ENCODE measurements at regions not wholly inside any gene's neighbourhood (a gene's known extent, or its start where the extent isn't known, plus 50 kb on each side); places are given as distances from the start of the nearest gene placed in this dataset.

DNA sequence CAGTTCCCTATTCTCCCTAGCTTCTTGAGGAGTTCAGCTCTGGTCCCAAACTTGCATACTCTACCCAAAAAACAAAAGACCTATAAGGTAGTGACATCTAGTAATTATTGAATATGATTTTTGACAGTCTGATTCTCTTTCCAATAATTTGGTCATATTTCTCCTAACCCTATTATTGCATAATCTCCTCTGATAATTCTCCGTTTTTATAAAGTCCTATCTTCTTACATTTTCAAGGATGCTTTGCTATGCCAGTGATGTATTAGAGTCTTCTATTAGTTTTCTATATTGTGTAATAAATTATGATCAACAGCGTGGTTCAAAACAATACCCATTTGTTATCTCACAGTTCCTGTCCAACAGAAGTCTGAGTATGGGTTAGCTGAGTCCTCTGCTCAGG is 426.3 kb downstream of the BCL11A start:
- in situ Hi-C loops (cut with MboI) = no loop called here
- H3K9ac ChIP-seq = no peak overlapping the region
- no peaks in the 10 kb centered on the region for H3F3A ChIP-seq (ENCODE audit: insufficient read depth)
- H2AFZ ChIP-seq = no peak overlapping the region
- H4K20me1 ChIP-seq (ENCODE audit: insufficient read depth) = no peaks in the 10 kb centered on the region
- H3K36me3 ChIP-seq (ENCODE audit: low read depth) = no peaks in the 10 kb centered on the region
- no peaks in the 10 kb centered on the region for H3K9me2 ChIP-seq (ENCODE audit: insufficient read depth)
- H3K4me1 ChIP-seq (ENCODE audit: insufficient read depth) = no peaks in the 10 kb centered on the region
- TF ChIP-seq EZH2 (IDR thresholded peaks at IDR 0.05; ENCODE audit: insufficient read depth, poor library complexity, severe bottlenecking) (no peak), EZH2phosphoT487 (IDR thresholded peaks at IDR 0.05; ENCODE audit: insufficient read depth, low read depth) (no peak)
- H3K79me2 ChIP-seq (ENCODE audit: insufficient read depth) = no peaks in the 10 kb centered on the region
- no peaks in the 10 kb centered on the region for H3K27me3 ChIP-seq (replicated peaks; ENCODE audit: insufficient read depth)
- H3K27ac ChIP-seq = no peak overlapping the region
- WGBS, 2 experiments (ENCODE audit: low coverage in 1 of 2, low lambda C conversion rate in 2 of 2, missing lambda C conversion rate in 2 of 2) = 22 to 28% methylated on average over 2 of the region's 2 CpGs
- DNase-seq = no peak
- no peak overlapping the region for H3K4me2 ChIP-seq (ENCODE audit: unreplicated experiment)
- H3K4me3 ChIP-seq = no peak overlapping the region
- no peaks in the 10 kb centered on the region for H3K9me3 ChIP-seq (ENCODE audit: low read depth)

DNA sequence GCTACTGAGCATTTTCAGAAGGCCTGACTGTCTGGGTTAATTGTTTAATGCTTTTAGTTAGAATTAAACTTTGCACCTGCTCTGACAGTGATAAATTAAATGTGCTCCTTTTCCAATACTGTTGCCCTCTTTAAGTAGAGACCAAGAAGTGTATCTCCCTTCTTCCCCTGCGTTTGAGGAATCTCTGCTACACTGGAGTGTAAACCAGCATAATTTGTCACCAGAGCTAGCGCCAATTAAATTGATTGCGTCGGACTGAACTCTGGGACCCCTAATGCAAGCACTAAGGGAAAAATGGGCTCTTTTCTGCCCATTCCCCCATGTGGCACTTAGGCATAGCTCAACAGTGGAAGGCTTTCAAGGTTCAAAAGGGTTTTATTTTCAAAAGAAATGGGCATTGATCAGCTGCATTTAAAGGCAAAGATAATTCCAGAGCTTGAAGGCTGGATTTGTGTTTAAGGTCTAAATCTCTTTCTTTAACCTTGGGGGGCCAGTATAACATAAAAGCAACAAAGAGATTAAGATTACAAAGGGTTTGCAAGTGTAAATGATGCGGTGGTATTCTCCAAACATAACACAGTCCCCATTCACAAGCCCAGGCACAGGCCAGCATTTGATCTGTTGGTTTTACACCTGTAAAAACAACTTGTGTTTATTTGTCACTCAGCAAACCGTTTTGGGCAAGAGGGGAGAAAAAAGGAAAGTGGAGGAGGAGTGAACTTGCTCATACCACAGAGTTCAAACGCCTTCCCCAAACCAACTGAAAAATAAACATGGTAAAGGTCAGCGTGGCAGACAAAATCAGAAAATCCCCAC is 427.6 kb downstream of the BCL11A start:
- Histone ChIP-seq H3K9me2 (ENCODE audit: insufficient read depth) (no peaks in the 10 kb centered on the region), H3K4me1 (ENCODE audit: insufficient read depth) (no peaks in the 10 kb centered on the region), H3K4me3 (no peak overlapping the region), H3K27ac (no peak overlapping the region), H3F3A (ENCODE audit: insufficient read depth) (no peaks in the 10 kb centered on the region), H3K79me2 (ENCODE audit: insufficient read depth) (no peaks in the 10 kb centered on the region), H3K9me3 (ENCODE audit: low read depth) (no peaks in the 10 kb centered on the region), H3K9ac (no peak overlapping the region), H3K27me3 (replicated peaks; ENCODE audit: insufficient read depth) (no peaks in the 10 kb centered on the region), H2AFZ (no peak overlapping the region), H4K20me1 (ENCODE audit: insufficient read depth) (no peaks in the 10 kb centered on the region), H3K4me2 (ENCODE audit: unreplicated experiment) (no peak overlapping the region), H3K36me3 (ENCODE audit: low read depth) (no peaks in the 10 kb centered on the region)
- no peak for TF ChIP-seq EZH2 (IDR thresholded peaks at IDR 0.05; ENCODE audit: insufficient read depth, poor library complexity, severe bottlenecking)
- no peak for TF ChIP-seq EZH2phosphoT487 (IDR thresholded peaks at IDR 0.05; ENCODE audit: insufficient read depth, low read depth)
- in situ Hi-C loops (cut with MboI) = no loop called here
- no peak for DNase-seq
- WGBS, 2 experiments (ENCODE audit: low coverage in 1 of 2, low lambda C conversion rate in 2 of 2, missing lambda C conversion rate in 2 of 2) = 40 to 45% methylated on average over 8 of the region's 8 CpGs

DNA sequence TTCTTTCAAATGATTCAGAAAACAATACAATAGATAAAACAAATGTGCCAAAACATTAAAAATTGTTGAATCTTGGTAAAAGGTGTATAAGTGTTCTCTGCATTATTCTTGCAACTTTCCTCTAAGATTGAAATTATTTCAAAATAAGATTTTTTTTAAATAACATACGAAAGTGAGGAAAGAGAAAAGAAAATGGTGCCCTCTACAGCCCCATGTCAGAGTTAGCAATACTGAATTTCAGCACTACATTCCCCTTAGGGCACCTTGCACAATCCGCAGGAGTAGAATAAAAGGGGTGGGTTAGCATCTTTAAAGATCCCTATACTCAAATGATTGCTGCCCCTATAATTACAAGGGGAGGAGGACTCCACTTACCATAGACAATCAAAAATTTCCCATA is 433.7 kb downstream of the BCL11A start:
- Histone ChIP-seq H3K4me1 (ENCODE audit: insufficient read depth) (no peaks in the 10 kb centered on the region), H3K9me3 (ENCODE audit: low read depth) (no peaks in the 10 kb centered on the region), H3K27ac (no peak overlapping the region), H3F3A (ENCODE audit: insufficient read depth) (no peaks in the 10 kb centered on the region), H3K27me3 (replicated peaks; ENCODE audit: insufficient read depth) (no peaks in the 10 kb centered on the region), H3K79me2 (ENCODE audit: insufficient read depth) (no peaks in the 10 kb centered on the region), H3K4me2 (ENCODE audit: unreplicated experiment) (no peak overlapping the region), H4K20me1 (ENCODE audit: insufficient read depth) (no peaks in the 10 kb centered on the region), H3K4me3 (no peak overlapping the region), H3K36me3 (ENCODE audit: low read depth) (no peaks in the 10 kb centered on the region), H3K9ac (no peak overlapping the region), H3K9me2 (ENCODE audit: insufficient read depth) (no peaks in the 10 kb centered on the region), H2AFZ (no peak overlapping the region)
- in situ Hi-C loops (cut with MboI) = no loop called here
- TF ChIP-seq EZH2 (IDR thresholded peaks at IDR 0.05; ENCODE audit: insufficient read depth, poor library complexity, severe bottlenecking) (no peak), EZH2phosphoT487 (IDR thresholded peaks at IDR 0.05; ENCODE audit: insufficient read depth, low read depth) (no peak)
- peak; percentile 2 for DNase-seq
- WGBS, 2 experiments (ENCODE audit: low coverage in 1 of 2, low lambda C conversion rate in 2 of 2, missing lambda C conversion rate in 2 of 2) = 39 to 45% methylated on average over 2 of the region's 2 CpGs

DNA sequence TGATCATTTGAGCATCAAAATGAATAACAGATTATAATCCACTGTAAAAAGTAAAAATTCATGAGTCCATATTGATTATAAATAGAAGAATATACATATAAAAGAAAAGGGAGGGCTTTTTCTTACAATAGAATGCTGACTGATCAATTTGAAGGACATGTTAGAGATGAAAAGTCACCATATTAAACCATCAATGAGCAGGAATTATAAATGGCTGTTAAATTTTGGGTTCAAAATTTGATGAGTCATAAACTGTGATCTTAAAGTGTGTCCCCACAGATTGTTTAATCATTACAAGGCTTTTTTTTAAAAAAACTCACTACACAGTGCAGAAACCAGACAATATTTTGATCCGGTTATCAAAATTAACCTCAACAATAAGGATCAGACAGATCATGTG is 434.5 kb downstream of the BCL11A start:
- Histone ChIP-seq H3K9ac (no peak overlapping the region), H3K4me2 (ENCODE audit: unreplicated experiment) (no peak overlapping the region), H3K9me2 (ENCODE audit: insufficient read depth) (no peaks in the 10 kb centered on the region), H4K20me1 (ENCODE audit: insufficient read depth) (no peaks in the 10 kb centered on the region), H3K79me2 (ENCODE audit: insufficient read depth) (no peaks in the 10 kb centered on the region), H3K36me3 (ENCODE audit: low read depth) (no peaks in the 10 kb centered on the region), H3K4me3 (no peak overlapping the region), H3K27ac (no peak overlapping the region), H3K27me3 (replicated peaks; ENCODE audit: insufficient read depth) (no peaks in the 10 kb centered on the region), H3K4me1 (ENCODE audit: insufficient read depth) (no peaks in the 10 kb centered on the region), H2AFZ (no peak overlapping the region), H3F3A (ENCODE audit: insufficient read depth) (no peaks in the 10 kb centered on the region), H3K9me3 (ENCODE audit: low read depth) (no peaks in the 10 kb centered on the region)
- 70 to 89% methylated on average over 1 of the region's 1 CpG for WGBS, 2 experiments (ENCODE audit: low coverage in 1 of 2, low lambda C conversion rate in 2 of 2, missing lambda C conversion rate in 2 of 2)
- TF ChIP-seq EZH2 (IDR thresholded peaks at IDR 0.05; ENCODE audit: insufficient read depth, poor library complexity, severe bottlenecking) (no peak), EZH2phosphoT487 (IDR thresholded peaks at IDR 0.05; ENCODE audit: insufficient read depth, low read depth) (no peak)
- in situ Hi-C loops (cut with MboI) = no loop called here
- DNase-seq = no peak

Data from GM23248 (cell line).